ENCODE measurements at regions not wholly inside any gene's neighbourhood (a gene's known extent, or its start where the extent isn't known, plus 50 kb on each side); places are given as distances from the start of the nearest gene placed in this dataset.
A peak's percentile ranks its signal among the peaks of the same experiment; 100 is the strongest.

DNA sequence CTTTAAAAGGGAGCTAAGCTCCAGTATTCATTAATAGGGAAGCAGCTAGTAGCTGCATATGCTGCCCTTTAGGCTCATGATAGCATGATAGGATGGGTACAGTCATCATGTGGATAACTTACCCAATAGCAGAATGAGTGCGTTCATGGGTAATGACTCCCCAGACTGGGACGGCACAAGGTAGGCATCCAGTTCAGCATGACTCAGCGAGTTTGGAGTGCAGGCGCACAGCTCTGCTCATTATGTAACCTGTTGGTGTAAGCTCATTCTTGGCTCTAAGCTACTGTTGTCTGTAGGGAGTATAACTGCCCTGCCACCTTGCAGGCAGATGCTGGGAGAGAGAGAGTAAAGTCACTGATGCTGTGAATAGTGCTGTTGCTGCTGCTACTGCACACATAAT lies 209.2 kb upstream of the SYT4 start:
- no peak overlapping the region for H3K27ac Mint-ChIP-seq
- 89 to 100% methylated on average over 1 to 4 of the region's 4 CpGs for WGBS, 2 experiments (ENCODE audit: insufficient coverage in 1 of 2, insufficient read length in 1 of 2)

DNA sequence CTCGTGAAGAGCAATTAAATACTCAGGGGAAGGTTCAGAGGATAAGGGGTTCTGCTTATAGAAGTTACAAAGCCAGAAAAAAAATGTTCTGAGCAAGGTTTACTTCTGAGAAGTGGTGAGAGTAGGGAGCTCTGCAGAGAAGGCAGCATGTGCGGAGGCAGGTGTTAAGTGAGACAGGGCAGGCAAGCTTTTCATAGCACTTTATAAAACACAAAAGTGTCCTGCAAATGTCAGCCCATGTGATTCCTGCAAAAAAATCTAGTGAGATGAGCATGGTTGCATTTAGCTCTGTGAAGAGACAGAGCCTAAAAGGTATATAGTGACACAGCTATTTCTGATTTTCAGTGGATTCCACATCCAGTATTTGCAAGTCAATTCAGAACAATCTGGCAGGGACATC lies 223.8 kb upstream of the SYT4 start:
- no peaks in the 10 kb centered on the region for H3K27me3 ChIP-seq (ENCODE audit: control insufficient read depth, insufficient read depth, low read length, poor library complexity, severe bottlenecking)
- Mint-ChIP-seq H3K9me3 (peaks cover 11% of the 10 kb centered on the region), H3K27ac (no peak overlapping the region)

More for the DNA sequence above, 209.2 kb upstream of the SYT4 start:
- no peaks in the 10 kb centered on the region for H3K27me3 ChIP-seq (ENCODE audit: control insufficient read depth, insufficient read depth, low read length, poor library complexity, severe bottlenecking)
- Mint-ChIP-seq H3K9me3 (peaks cover 34% of the 10 kb centered on the region), H3K27me3 (ENCODE audit: insufficient read depth) (no peaks in the 10 kb centered on the region), H3K4me3 (no peak overlapping the region), H3K36me3 (ENCODE audit: low read depth) (peaks cover 2% of the 10 kb centered on the region), H3K4me1 (no peaks in the 10 kb centered on the region)
- no peaks in the 10 kb centered on the region for H3K4me1 ChIP-seq (ENCODE audit: control insufficient read depth, insufficient read depth, low read length)
- no peak overlapping the region for H3K9ac ChIP-seq (ENCODE audit: extremely low read depth, low read length, poor library complexity, severe bottlenecking)
- no peaks in the 10 kb centered on the region for H3K36me3 ChIP-seq (ENCODE audit: control insufficient read depth, insufficient read depth, low read length)
- H3K4me3 ChIP-seq (ENCODE audit: low read length): peak overlapping the region; percentile 11
- TF ChIP-seq, protein P1, sequence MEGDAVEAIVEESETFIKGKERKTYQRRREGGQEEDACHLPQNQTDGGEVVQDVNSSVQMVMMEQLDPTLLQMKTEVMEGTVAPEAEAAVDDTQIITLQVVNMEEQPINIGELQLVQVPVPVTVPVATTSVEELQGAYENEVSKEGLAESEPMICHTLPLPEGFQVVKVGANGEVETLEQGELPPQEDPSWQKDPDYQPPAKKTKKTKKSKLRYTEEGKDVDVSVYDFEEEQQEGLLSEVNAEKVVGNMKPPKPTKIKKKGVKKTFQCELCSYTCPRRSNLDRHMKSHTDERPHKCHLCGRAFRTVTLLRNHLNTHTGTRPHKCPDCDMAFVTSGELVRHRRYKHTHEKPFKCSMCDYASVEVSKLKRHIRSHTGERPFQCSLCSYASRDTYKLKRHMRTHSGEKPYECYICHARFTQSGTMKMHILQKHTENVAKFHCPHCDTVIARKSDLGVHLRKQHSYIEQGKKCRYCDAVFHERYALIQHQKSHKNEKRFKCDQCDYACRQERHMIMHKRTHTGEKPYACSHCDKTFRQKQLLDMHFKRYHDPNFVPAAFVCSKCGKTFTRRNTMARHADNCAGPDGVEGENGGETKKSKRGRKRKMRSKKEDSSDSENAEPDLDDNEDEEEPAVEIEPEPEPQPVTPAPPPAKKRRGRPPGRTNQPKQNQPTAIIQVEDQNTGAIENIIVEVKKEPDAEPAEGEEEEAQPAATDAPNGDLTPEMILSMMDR (conservative IDR thresholded peaks at IDR 0.05): no peak
- peak; percentile 57 for DNase-seq
- no peak overlapping the region for H3K27ac ChIP-seq (ENCODE audit: low read depth, low read length)
- peaks cover 33% of the 10 kb centered on the region for H3K9me3 ChIP-seq (ENCODE audit: control insufficient read depth, low read length)

DNA sequence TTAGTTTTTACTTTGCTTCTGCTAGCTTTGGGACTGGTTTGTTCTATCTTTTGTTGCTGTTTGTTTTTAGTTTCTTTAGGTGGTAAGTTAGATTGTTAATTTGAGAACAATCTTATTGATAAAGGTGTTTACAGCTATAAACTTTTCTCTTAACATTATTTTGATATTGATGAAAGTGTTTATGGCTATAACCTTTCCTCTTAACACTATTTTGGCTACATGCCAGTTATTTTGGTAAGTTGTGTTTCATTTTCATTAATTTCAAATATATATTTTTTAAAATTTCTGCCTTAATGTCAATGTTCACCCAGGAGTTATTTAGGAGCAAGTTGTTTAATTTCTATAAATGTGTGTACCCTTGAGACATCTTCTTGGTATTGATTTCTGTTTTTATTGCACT lies 229.6 kb upstream of the SYT4 start:
- no peaks in the 10 kb centered on the region for H3K4me1 ChIP-seq (ENCODE audit: control insufficient read depth, insufficient read depth, low read length)
- H3K4me1 Mint-ChIP-seq: no peaks in the 10 kb centered on the region
- H3K36me3 Mint-ChIP-seq (ENCODE audit: low read depth): no peaks in the 10 kb centered on the region
- no peak overlapping the region for H3K4me3 ChIP-seq (ENCODE audit: low read length)
- peaks cover 31% of the 10 kb centered on the region for H3K9me3 ChIP-seq (ENCODE audit: control insufficient read depth, low read length)
- no peak overlapping the region for H3K9ac ChIP-seq (ENCODE audit: extremely low read depth, low read length, poor library complexity, severe bottlenecking)
- no peak overlapping the region for H3K27ac ChIP-seq (ENCODE audit: low read depth, low read length)
- no peaks in the 10 kb centered on the region for H3K36me3 ChIP-seq (ENCODE audit: control insufficient read depth, insufficient read depth, low read length)
- no peak overlapping the region for H3K27ac Mint-ChIP-seq
- H3K9me3 Mint-ChIP-seq: peaks cover 47% of the 10 kb centered on the region
- no peaks in the 10 kb centered on the region for H3K27me3 ChIP-seq (ENCODE audit: control insufficient read depth, insufficient read depth, low read length, poor library complexity, severe bottlenecking)
- DNase-seq: no peak
- H3K4me3 Mint-ChIP-seq: no peak overlapping the region
- no peaks in the 10 kb centered on the region for H3K27me3 Mint-ChIP-seq (ENCODE audit: insufficient read depth)
- TF ChIP-seq, protein P1 (conservative IDR thresholded peaks at IDR 0.05): no peak

More for the DNA sequence above, 223.8 kb upstream of the SYT4 start:
- Mint-ChIP-seq H3K27me3 (ENCODE audit: insufficient read depth) (no peaks in the 10 kb centered on the region), H3K36me3 (ENCODE audit: low read depth) (no peaks in the 10 kb centered on the region), H3K4me3 (no peak overlapping the region), H3K4me1 (no peaks in the 10 kb centered on the region)
- no peak overlapping the region for H3K27ac ChIP-seq (ENCODE audit: low read depth, low read length)
- DNase-seq: no peak
- H3K9ac ChIP-seq (ENCODE audit: extremely low read depth, low read length, poor library complexity, severe bottlenecking): no peak overlapping the region
- 83 to 87% methylated on average over 1 to 2 of the region's 2 CpGs for WGBS, 2 experiments (ENCODE audit: insufficient coverage in 1 of 2, insufficient read length in 1 of 2)
- H3K4me3 ChIP-seq (ENCODE audit: low read length): no peak overlapping the region
- no peaks in the 10 kb centered on the region for H3K4me1 ChIP-seq (ENCODE audit: control insufficient read depth, insufficient read depth, low read length)
- TF ChIP-seq, protein P1 (conservative IDR thresholded peaks at IDR 0.05): no peak
- no peaks in the 10 kb centered on the region for H3K9me3 ChIP-seq (ENCODE audit: control insufficient read depth, low read length)
- no peaks in the 10 kb centered on the region for H3K36me3 ChIP-seq (ENCODE audit: control insufficient read depth, insufficient read depth, low read length)

Data from endodermal cell (in vitro differentiated cells).